Retinal pigment epithelial cell (primary cell): ENCODE measurements at regions not wholly inside any gene's neighbourhood (a gene's known extent, or its start where the extent isn't known, plus 50 kb on each side); places are given as distances from the start of the nearest gene placed in this dataset.

Experiments
- DNase-seq: peaks from one replicate; pipeline ENCODE4 v3.0.0-alpha.2; 2010; ENCODE audit warnings: low read depth
- H3K4me3 ChIP-seq: 2 replicates; pipeline ENCODE4 v1.5.1; 2011; ENCODE audit warnings: mild to moderate bottlenecking, low read length, control low read depth, moderate library complexity
- CTCF ChIP-seq: conservative IDR thresholded peaks from 2 replicates; pipeline ENCODE4 v1.5.1; 2011; ENCODE audit warnings: low read depth, low read length, control low read depth, inconsistent platforms

- TF ChIP-seq CTCF, result no peak
- no peak for DNase-seq
- no peak overlapping the region for H3K4me3 ChIP-seq
Observed at GRCh38 chr18:52060607-52061304, 279.2 kb upstream of the DCC start.

GRCh38 chr18:52063923-52064322, 276.1 kb upstream of the DCC start:
- no peak for TF ChIP-seq CTCF
- no peak overlapping the region for H3K4me3 ChIP-seq
- no peak for DNase-seq

GRCh38 chr18:52069201-52069600, 270.8 kb upstream of the DCC start:
- H3K4me3 ChIP-seq, result no peak overlapping the region
- DNase-seq, result no peak
- no peak for TF ChIP-seq CTCF

GRCh38 chr18:52070291-52070756, 269.7 kb upstream of the DCC start:
- H3K4me3 ChIP-seq, result no peak overlapping the region
- DNase-seq, result no peak
- TF ChIP-seq CTCF, result no peak

- DNase-seq, result no peak
- TF ChIP-seq CTCF, result no peak
- no peak overlapping the region for H3K4me3 ChIP-seq
Observed at GRCh38 chr18:52077251-52077983, 262.6 kb upstream of the DCC start.

- no peak for DNase-seq
- H3K4me3 ChIP-seq, result no peak overlapping the region
- no peak for TF ChIP-seq CTCF
Observed at GRCh38 chr18:52082246-52082645, 257.8 kb upstream of the DCC start.

- DNase-seq, result no peak
- no peak overlapping the region for H3K4me3 ChIP-seq
- TF ChIP-seq CTCF, result no peak
Observed at GRCh38 chr18:52087140-52087539, 252.9 kb upstream of the DCC start.
